ENCODE measurements at regions not wholly inside any gene's neighbourhood (a gene's known extent, or its start where the extent isn't known, plus 50 kb on each side); places are given as distances from the start of the nearest gene placed in this dataset.

DNA sequence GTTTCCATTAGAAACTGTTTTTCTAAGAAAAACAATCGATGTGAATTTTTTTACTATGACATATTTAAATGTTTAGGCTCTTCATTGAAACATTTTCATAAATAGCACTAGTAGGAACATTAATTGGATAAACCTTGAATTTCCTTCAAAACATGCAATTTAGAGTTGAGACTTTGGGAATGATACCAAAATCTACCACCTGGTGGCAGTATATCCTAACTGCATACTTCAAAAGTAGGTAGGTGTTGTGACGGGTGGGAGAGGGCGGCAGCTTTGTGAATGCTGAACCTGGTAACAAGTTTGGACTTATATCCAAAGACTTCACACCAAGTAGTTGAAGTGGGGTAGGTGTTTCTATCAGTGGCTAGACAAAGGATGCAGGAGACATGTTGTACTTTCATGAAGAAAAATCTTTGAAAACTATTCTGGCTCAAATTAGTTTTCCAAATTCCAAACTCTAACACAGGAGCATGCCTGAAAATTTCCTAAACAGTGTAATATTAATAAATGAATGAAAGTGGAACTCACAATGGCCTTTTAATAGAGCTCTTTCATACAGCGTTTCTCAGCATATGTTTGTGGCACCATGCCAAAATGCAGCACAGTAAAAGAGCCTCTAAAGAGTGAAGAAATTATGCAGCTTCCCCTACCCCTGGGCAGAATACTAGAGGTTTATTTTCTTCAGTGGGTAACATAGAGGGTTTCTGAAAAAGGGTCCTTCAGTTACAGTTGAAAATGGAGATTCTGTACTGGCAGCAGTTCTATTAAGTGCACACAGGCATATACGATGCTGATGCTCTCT is 201.0 kb upstream of the TPK1 start:
- Mint-ChIP-seq H3K4me1 (ENCODE audit: low read depth) (no peaks in the 10 kb centered on the region), H3K27me3 (ENCODE audit: insufficient read depth) (peaks cover 3% of the 10 kb centered on the region), H3K27ac (no peak overlapping the region), H3K9me3 (no peaks in the 10 kb centered on the region), H3K4me3 (no peak overlapping the region), H3K36me3 (ENCODE audit: low read depth) (no peaks in the 10 kb centered on the region)
- intact Hi-C loops (cut with micrococcal nuclease) = loop anchor here (1.0 to 2.0 kb wide), 2 partner anchors 298 to 1053 kb away; no protein-coding TSS in a partner anchor
- peak; percentile 2 for DNase-seq (ENCODE audit: low spot score)

DNA sequence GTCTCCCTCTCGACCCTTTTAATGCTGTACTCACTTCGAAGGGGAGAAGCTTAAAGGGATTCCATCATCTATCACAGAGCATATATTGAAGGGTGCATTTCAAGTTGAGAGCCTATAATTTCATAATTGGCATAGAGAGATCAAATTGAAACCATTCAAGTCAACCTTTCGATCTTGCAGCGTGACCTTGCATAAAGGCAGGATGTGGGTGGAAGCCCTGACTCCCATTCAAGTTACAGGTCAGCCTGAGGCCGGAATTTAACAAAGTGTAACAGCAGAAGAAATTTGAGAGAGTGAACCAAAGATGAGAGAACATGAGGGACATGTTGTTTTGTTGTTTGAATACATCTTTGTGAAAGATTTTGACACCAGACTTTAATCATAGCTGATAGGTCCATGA is 195.3 kb upstream of the TPK1 start:
- no peaks in the 10 kb centered on the region for H3K36me3 Mint-ChIP-seq (ENCODE audit: low read depth)
- intact Hi-C loops (cut with micrococcal nuclease) = no loop called here
- no peak overlapping the region for H3K27ac Mint-ChIP-seq
- DNase-seq (ENCODE audit: low spot score) = no peak
- H3K27me3 Mint-ChIP-seq (ENCODE audit: insufficient read depth) = peaks cover 2% of the 10 kb centered on the region
- no peaks in the 10 kb centered on the region for H3K4me1 Mint-ChIP-seq (ENCODE audit: low read depth)
- H3K4me3 Mint-ChIP-seq = no peak overlapping the region
- H3K9me3 Mint-ChIP-seq = no peaks in the 10 kb centered on the region

DNA sequence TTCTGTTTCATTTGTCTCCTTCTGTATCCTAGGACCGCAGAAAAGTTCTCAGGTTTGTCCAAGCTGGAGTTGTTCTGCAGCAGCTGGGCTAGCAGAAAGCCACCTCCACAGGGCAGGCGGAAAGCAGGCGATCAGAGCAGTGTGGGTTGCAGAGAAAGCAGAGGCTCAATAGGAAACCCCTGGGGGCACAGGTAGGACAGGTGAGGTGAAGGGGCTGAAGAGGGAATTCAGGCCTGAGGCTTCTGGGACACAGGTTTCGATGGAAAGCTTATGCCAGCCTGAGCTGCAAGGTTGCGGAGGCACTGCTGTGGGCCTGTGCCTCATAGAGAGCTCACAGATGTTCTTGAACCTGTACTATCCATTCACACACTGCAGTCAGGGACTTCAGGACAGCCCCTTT is 194.9 kb upstream of the TPK1 start:
- Mint-ChIP-seq H3K27me3 (ENCODE audit: insufficient read depth) (peaks cover 2% of the 10 kb centered on the region), H3K36me3 (ENCODE audit: low read depth) (no peaks in the 10 kb centered on the region), H3K4me1 (ENCODE audit: low read depth) (no peaks in the 10 kb centered on the region), H3K9me3 (no peaks in the 10 kb centered on the region), H3K4me3 (no peak overlapping the region), H3K27ac (no peak overlapping the region)
- no peak for DNase-seq (ENCODE audit: low spot score)
- intact Hi-C loops (cut with micrococcal nuclease) = no loop called here

DNA sequence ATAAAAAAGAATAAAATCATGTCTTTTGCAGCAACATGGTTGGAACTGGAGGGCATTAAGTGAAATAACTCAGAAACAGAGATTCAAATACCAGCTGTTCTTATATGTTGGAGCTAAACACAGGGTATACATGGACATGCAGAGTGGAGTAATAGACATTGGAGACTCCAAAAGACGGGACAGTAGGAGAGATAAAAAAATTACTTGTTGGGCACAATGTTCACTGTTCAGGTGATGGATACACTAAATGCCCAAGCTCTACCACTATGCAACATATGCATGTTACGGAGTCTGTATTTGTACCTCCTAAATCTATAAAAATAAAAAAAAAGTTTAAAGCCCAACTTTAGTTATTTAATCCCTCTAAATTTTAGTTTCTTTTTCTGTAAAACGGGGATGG is 184.6 kb upstream of the TPK1 start:
- H3K27me3 Mint-ChIP-seq (ENCODE audit: insufficient read depth) = no peaks in the 10 kb centered on the region
- H3K36me3 Mint-ChIP-seq (ENCODE audit: low read depth) = no peaks in the 10 kb centered on the region
- H3K9me3 Mint-ChIP-seq = no peaks in the 10 kb centered on the region
- DNase-seq (ENCODE audit: low spot score) = no peak
- no peak overlapping the region for H3K27ac Mint-ChIP-seq
- intact Hi-C loops (cut with micrococcal nuclease) = no loop called here
- no peak overlapping the region for H3K4me3 Mint-ChIP-seq
- H3K4me1 Mint-ChIP-seq (ENCODE audit: low read depth) = no peaks in the 10 kb centered on the region

DNA sequence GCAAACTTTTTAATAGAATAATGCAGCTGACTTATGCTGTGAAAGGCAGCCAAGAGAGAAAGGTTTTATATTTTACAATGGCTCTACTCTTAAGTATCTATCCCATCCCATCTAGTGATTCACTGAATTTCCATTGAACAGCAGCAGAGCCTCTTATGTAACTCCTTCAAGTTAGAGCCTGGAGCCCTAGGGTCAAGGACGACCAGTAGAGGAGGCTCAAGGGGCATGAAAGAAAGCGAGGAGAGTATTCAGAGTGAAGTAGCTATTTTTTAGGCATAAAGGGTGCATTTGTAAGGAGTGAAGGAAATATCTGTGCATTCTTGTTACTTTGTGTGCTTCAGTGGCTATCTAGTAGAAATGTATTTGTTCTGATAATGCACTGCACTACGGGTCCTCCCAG is 180.2 kb upstream of the TPK1 start:
- DNase-seq (ENCODE audit: low spot score) = no peak
- Mint-ChIP-seq H3K4me1 (ENCODE audit: low read depth) (no peaks in the 10 kb centered on the region), H3K27me3 (ENCODE audit: insufficient read depth) (no peaks in the 10 kb centered on the region), H3K27ac (no peak overlapping the region), H3K36me3 (ENCODE audit: low read depth) (no peaks in the 10 kb centered on the region), H3K9me3 (no peaks in the 10 kb centered on the region), H3K4me3 (no peak overlapping the region)
- intact Hi-C loops (cut with micrococcal nuclease) = no loop called here

DNA sequence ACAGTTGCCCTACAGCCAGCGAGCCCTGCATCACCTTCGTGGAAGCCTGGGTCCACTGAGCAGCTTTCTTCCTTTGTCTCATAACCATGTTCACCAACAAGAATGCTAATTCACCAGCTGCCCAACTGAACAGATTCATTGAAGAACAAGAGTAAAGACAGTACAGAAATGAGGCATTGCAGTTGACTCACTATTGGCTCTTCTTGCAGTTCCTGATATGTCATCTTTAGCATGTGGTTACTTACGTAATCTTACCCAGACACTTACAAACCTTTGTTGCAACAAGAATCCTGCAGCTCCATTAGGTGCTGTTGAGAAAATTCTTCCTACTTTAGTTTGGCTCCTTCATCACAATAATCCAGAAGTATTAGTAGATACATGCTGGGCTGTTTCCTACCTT is 174.0 kb upstream of the TPK1 start:
- Mint-ChIP-seq H3K36me3 (ENCODE audit: low read depth) (no peaks in the 10 kb centered on the region), H3K4me3 (no peak overlapping the region), H3K4me1 (ENCODE audit: low read depth) (no peaks in the 10 kb centered on the region), H3K27ac (no peak overlapping the region), H3K9me3 (no peaks in the 10 kb centered on the region), H3K27me3 (ENCODE audit: insufficient read depth) (no peaks in the 10 kb centered on the region)
- intact Hi-C loops (cut with micrococcal nuclease) = no loop called here
- no peak for DNase-seq (ENCODE audit: low spot score)

DNA sequence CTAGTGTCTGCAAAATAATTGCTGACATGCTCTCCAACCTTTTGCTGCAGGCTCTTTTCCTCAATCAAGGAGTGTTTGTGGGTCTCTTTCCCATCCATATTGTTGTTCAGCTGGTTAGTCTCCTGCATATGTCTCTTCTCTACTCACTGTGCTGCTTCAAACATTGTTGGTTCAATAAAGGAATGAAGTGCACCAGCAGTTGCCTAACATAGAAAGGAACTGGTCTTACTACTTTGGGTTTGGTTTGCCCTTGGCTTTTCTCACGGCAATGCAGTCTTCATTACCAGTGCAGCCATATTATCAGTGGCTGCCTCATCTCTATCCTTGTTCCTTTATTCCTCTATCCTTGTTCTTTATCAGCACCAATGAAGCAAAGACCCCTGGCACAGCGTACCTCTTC is 169.7 kb upstream of the TPK1 start:
- H3K9me3 Mint-ChIP-seq = peaks cover 10% of the 10 kb centered on the region
- no peak overlapping the region for H3K27ac Mint-ChIP-seq
- no peaks in the 10 kb centered on the region for H3K4me1 Mint-ChIP-seq (ENCODE audit: low read depth)
- H3K27me3 Mint-ChIP-seq (ENCODE audit: insufficient read depth) = no peaks in the 10 kb centered on the region
- no peak overlapping the region for H3K4me3 Mint-ChIP-seq
- intact Hi-C loops (cut with micrococcal nuclease) = no loop called here
- no peak for DNase-seq (ENCODE audit: low spot score)
- H3K36me3 Mint-ChIP-seq (ENCODE audit: low read depth) = no peaks in the 10 kb centered on the region

DNA sequence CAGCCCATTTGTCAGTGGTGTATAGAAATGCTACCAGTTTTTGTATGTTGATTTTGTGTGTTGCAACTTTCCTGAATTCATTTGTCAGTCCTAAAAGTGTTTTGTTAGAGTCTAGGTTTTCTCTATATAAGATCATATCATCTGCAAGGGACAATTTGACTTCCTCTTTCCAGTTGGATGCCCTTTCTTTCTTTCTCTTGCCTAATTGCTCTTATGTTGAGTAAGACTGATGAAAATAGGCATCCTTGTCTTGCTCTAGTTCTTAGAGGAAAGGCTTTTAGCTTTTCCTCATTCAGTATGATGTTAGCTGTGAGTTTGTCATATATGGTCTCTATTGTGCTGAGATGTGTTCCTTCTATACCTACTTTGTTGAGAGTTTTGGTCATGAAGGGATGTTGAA is 161.7 kb upstream of the TPK1 start:
- Mint-ChIP-seq H3K4me1 (ENCODE audit: low read depth) (no peaks in the 10 kb centered on the region), H3K27me3 (ENCODE audit: insufficient read depth) (no peaks in the 10 kb centered on the region), H3K4me3 (no peak overlapping the region), H3K36me3 (ENCODE audit: low read depth) (no peaks in the 10 kb centered on the region), H3K9me3 (peaks cover 39% of the 10 kb centered on the region), H3K27ac (no peak overlapping the region)
- intact Hi-C loops (cut with micrococcal nuclease) = no loop called here
- DNase-seq (ENCODE audit: low spot score) = no peak

DNA sequence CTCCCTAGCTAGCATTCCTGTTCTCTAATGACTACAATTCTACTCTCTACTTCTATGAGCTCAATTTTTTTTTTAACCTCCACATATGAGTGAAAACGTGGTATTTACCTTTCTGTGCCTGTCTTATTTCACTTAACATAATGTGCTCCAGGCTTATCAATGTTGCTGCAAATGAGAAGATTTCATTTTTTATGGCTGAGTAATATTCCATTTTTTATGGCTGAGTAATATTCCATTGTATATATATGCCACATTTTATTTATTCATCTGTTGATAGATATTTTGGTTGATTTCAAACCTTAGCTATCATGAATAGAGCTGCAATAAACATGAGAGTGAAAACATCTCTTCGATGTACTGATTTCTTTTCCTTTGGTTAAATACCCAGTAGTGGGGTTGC is 159.6 kb upstream of the TPK1 start:
- no peaks in the 10 kb centered on the region for H3K4me1 Mint-ChIP-seq (ENCODE audit: low read depth)
- no peak overlapping the region for H3K27ac Mint-ChIP-seq
- intact Hi-C loops (cut with micrococcal nuclease) = no loop called here
- no peaks in the 10 kb centered on the region for H3K27me3 Mint-ChIP-seq (ENCODE audit: insufficient read depth)
- H3K9me3 Mint-ChIP-seq = peaks cover 31% of the 10 kb centered on the region
- H3K4me3 Mint-ChIP-seq = no peak overlapping the region
- no peak for DNase-seq (ENCODE audit: low spot score)
- no peaks in the 10 kb centered on the region for H3K36me3 Mint-ChIP-seq (ENCODE audit: low read depth)

DNA sequence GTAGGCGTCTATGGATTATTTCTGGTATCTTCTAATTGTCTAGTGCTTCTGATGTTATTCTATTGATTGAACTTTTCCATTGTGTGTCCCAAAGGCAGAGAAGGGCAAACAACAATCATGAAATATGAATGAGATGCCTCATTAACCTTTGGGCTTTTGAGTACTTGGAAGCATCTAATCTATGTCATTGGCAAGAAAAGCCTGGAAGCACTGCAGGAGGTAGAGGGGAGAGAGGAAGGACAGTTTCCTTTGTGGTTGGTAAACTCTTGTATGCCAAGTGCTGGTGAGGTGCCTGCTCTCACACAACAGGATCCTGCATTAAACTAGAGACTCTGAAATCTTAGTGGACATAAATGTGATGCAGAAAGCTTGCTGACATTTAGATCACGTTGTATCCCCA is 155.2 kb upstream of the TPK1 start:
- H3K4me1 Mint-ChIP-seq (ENCODE audit: low read depth) = no peaks in the 10 kb centered on the region
- H3K9me3 Mint-ChIP-seq = peaks cover 13% of the 10 kb centered on the region
- DNase-seq (ENCODE audit: low spot score) = no peak
- no peak overlapping the region for H3K27ac Mint-ChIP-seq
- no peaks in the 10 kb centered on the region for H3K36me3 Mint-ChIP-seq (ENCODE audit: low read depth)
- H3K4me3 Mint-ChIP-seq = no peak overlapping the region
- H3K27me3 Mint-ChIP-seq (ENCODE audit: insufficient read depth) = no peaks in the 10 kb centered on the region
- intact Hi-C loops (cut with micrococcal nuclease) = no loop called here

DNA sequence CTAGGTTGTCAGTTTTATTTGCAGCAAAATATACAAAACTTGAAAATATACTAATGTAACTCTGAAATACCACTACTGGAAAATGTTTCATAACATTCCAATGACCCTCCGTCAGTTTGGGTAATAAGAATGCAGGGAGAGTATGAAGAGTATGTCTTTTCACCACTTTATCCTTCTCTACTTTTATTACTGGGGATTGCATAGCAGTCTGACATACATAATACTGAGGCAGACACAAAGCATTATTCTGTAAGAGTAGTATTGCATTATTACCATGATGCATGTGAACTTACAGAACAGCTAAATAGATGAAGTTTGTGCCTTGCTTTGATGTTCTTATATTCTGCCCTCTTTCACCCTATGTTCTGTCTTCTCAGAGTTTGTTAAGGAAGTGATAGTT is 151.8 kb upstream of the TPK1 start:
- Mint-ChIP-seq H3K36me3 (ENCODE audit: low read depth) (no peaks in the 10 kb centered on the region), H3K27ac (no peak overlapping the region), H3K9me3 (peaks cover 3% of the 10 kb centered on the region), H3K4me3 (no peak overlapping the region), H3K27me3 (ENCODE audit: insufficient read depth) (no peaks in the 10 kb centered on the region), H3K4me1 (ENCODE audit: low read depth) (no peaks in the 10 kb centered on the region)
- intact Hi-C loops (cut with micrococcal nuclease) = no loop called here
- DNase-seq (ENCODE audit: low spot score) = no peak

DNA sequence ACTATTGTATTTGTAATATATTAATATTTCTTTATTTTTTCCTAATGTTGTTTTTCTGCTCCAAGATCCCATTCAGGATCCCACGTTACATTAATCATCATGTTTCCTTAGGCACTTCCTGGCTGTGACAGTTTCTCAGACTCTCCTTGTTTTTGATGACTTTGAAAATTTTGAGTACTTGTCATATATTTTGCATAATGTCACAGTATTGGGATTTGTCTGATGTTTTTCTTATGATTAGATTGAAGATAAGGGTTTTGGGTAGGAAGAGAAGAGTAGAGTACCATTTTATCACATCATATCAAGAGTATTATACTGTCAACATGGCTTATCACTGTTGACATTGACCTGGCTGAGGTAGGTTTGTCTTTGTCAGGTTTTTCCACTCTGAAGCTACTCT is 146.3 kb upstream of the TPK1 start:
- intact Hi-C loops (cut with micrococcal nuclease) = no loop called here
- Mint-ChIP-seq H3K4me1 (ENCODE audit: low read depth) (no peaks in the 10 kb centered on the region), H3K4me3 (no peak overlapping the region), H3K9me3 (no peaks in the 10 kb centered on the region), H3K27me3 (ENCODE audit: insufficient read depth) (no peaks in the 10 kb centered on the region), H3K36me3 (ENCODE audit: low read depth) (no peaks in the 10 kb centered on the region), H3K27ac (no peak overlapping the region)
- DNase-seq (ENCODE audit: low spot score) = no peak

DNA sequence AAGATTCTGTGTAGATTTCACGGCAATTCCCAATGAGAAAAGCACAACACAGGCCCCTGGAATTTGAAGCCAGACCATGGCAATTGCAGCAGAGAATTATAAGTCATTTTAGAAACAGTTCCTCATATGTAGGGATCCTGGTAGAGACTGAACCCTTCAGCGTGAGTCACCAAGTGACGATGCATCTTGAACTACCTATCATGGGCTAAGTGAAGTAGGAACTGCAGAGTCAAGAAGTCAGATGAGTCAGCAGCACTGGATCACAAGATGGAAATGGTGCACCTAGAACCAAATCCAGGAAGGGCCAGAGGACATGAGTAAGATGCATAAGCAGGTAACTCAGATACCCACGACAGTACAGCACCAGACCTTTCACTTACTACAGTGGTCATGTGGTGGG is 140.0 kb upstream of the TPK1 start:
- Mint-ChIP-seq H3K27me3 (ENCODE audit: insufficient read depth) (no peaks in the 10 kb centered on the region), H3K4me1 (ENCODE audit: low read depth) (no peaks in the 10 kb centered on the region), H3K36me3 (ENCODE audit: low read depth) (no peaks in the 10 kb centered on the region), H3K9me3 (no peaks in the 10 kb centered on the region), H3K4me3 (no peak overlapping the region), H3K27ac (no peak overlapping the region)
- intact Hi-C loops (cut with micrococcal nuclease) = no loop called here
- no peak for DNase-seq (ENCODE audit: low spot score)

DNA sequence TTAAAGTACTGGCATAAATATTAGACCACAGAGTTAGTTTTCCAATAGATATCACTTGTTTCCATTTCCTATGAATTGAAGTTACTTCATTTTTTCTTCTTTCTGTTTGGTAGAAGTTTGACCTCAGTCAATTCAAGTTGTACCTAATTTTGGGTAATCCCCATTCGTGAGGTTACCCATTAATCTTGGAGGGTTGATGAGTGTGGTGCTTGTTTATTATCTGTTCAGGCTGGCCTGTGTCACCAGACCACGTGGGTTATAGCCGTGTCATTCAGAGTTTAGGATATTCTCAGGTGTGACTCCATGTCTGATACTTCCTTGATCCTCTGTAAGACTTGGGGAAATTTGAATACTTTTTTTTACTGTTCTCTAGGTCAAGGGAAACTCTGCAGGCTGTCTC is 133.9 kb upstream of the TPK1 start:
- Mint-ChIP-seq H3K9me3 (no peaks in the 10 kb centered on the region), H3K27ac (no peak overlapping the region), H3K27me3 (ENCODE audit: insufficient read depth) (no peaks in the 10 kb centered on the region), H3K4me3 (no peak overlapping the region), H3K4me1 (ENCODE audit: low read depth) (no peaks in the 10 kb centered on the region), H3K36me3 (ENCODE audit: low read depth) (no peaks in the 10 kb centered on the region)
- intact Hi-C loops (cut with micrococcal nuclease) = no loop called here
- no peak for DNase-seq (ENCODE audit: low spot score)

Data from activated T-helper 1 cell treated with anti-CD3 and anti-CD28 coated beads, Interleukin-12 subunit alpha, Interleukin-12 subunit beta, Interleukin-2, Interleukin-4 antibody, amounts not matched to agents 30 ng/mL and 10 ng/mL and 1 ng/mL, durations not matched to agents 14 hours and 24 hours and 36 hours (primary cell).